ENCODE measurements at regions not wholly inside any gene's neighbourhood (a gene's known extent, or its start where the extent isn't known, plus 50 kb on each side); places are given as distances from the start of the nearest gene placed in this dataset.

GRCh38 chr12:4969405-4969804 is 59.7 kb downstream of the KCNA1 start:
- TF ChIP-seq ATF2 (tag by site-specific recombination; IDR thresholded peaks at IDR 0.05; ENCODE audit: low read depth), result no peak
- no peak for TF ChIP-seq PRDM4 (tag by site-specific recombination; IDR thresholded peaks at IDR 0.05)
- no peak for TF ChIP-seq REST (tag by site-specific recombination; IDR thresholded peaks at IDR 0.05)
- no peak for TF ChIP-seq CTCF (tag by site-specific recombination; IDR thresholded peaks at IDR 0.05)
- no peak for TF ChIP-seq ZNF76 (tag by site-specific recombination; IDR thresholded peaks at IDR 0.05; ENCODE audit: borderline replicate concordance, low read depth)
- no peak for TF ChIP-seq ZNF37A (tag by site-specific recombination; IDR thresholded peaks at IDR 0.05)
- no peak for TF ChIP-seq ZBTB20 (tag by site-specific recombination; IDR thresholded peaks at IDR 0.05)
- TF ChIP-seq ELK4 (IDR thresholded peaks at IDR 0.05; ENCODE audit: borderline replicate concordance, low read depth, low read length), result no peak

Measured in HEK293 (cell line).